Neural crest cell (in vitro differentiated cells): ENCODE measurements at regions not wholly inside any gene's neighbourhood (a gene's known extent, or its start where the extent isn't known, plus 50 kb on each side); places are given as distances from the start of the nearest gene placed in this dataset.

Experiments
- DNase-seq: peaks from one replicate; pipeline ENCODE4 v3.0.0; 2021; ENCODE audit warnings: low read depth, mixed read lengths, low spot score
- H3K27ac Mint-ChIP-seq: one replicate; pipeline ENCODE4 v1.8.0; 2021; ENCODE audit warnings: mild to moderate bottlenecking, mixed read lengths; ENCODE audit not compliant: unreplicated experiment
- H3K27me3 Mint-ChIP-seq: 2 replicates; pipeline ENCODE4 v1.8.0; 2021; ENCODE audit warnings: low read depth, mild to moderate bottlenecking, mixed read lengths
- H3K36me3 Mint-ChIP-seq: 2 replicates; pipeline ENCODE4 v1.8.0; 2021; ENCODE audit warnings: low read depth, mild to moderate bottlenecking, mixed read lengths
- H3K4me1 Mint-ChIP-seq: 2 replicates; pipeline ENCODE4 v1.8.0; 2021; ENCODE audit warnings: mixed read lengths
- H3K4me3 Mint-ChIP-seq: one replicate; pipeline ENCODE4 v1.8.0; 2021; ENCODE audit warnings: mild to moderate bottlenecking, mixed read lengths
- H3K9me3 Mint-ChIP-seq: 2 replicates; pipeline ENCODE4 v1.8.0; 2021; ENCODE audit warnings: mixed read lengths
- TF ChIP-seq, protein P1 (sequence below): fragments of 200-600 bp; sonication (generic); conservative IDR thresholded peaks from 2 replicates; pipeline ENCODE4 v1.5.0; 2021; ENCODE audit warnings: antibody characterized with exemption, mild to moderate bottlenecking

DNA sequence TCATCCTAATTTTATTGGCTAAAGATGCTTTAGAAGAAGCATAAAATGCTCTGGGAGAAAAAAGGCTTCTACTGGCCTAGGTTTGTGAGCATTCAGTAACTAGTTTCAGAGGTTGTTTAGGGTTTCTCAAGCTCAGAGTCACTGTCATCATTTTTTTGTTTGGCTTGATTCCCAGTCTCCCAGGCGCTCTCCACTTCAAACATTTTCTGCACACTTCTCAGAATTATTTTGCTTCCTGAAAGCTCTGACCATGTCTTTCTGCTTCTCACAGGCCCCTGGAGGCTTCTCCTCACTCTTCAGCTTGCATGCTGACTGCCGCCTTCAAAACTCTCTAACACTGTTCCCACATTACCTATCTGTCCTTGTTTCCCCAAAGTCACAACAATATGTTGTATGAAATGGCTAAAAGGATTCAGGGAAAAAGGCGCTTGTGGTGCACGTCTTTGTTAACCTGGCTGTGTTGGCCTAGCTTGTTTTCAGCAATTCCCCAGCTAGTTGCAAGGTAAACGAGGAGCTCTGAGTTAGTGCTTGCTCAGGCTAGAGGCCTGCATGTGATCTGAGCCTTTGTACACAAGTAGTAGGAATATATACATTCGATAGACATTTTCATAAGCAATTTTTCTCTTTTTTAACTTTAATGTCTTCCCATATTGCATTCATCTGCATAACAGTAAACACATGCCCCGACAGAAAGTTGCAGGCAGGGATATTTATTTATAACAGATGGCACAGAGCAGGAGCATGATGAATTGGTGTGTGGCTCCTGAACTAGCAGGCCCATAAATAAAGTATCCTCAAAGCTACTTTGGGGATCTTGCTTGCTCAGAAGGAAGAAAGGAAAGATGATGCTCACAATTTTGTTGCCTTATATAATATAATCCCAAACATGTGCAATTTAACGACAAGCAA lies 129.2 kb upstream of the DPH6 start:
- Mint-ChIP-seq H3K27me3 (no peaks in the 10 kb centered on the region), H3K36me3 (no peaks in the 10 kb centered on the region), H3K9me3 (no peaks in the 10 kb centered on the region), H3K27ac (no peak overlapping the region), H3K4me3 (no peak overlapping the region), H3K4me1 (no peaks in the 10 kb centered on the region)
- TF ChIP-seq, protein P1, sequence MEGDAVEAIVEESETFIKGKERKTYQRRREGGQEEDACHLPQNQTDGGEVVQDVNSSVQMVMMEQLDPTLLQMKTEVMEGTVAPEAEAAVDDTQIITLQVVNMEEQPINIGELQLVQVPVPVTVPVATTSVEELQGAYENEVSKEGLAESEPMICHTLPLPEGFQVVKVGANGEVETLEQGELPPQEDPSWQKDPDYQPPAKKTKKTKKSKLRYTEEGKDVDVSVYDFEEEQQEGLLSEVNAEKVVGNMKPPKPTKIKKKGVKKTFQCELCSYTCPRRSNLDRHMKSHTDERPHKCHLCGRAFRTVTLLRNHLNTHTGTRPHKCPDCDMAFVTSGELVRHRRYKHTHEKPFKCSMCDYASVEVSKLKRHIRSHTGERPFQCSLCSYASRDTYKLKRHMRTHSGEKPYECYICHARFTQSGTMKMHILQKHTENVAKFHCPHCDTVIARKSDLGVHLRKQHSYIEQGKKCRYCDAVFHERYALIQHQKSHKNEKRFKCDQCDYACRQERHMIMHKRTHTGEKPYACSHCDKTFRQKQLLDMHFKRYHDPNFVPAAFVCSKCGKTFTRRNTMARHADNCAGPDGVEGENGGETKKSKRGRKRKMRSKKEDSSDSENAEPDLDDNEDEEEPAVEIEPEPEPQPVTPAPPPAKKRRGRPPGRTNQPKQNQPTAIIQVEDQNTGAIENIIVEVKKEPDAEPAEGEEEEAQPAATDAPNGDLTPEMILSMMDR = no peak
- no peak for DNase-seq

DNA sequence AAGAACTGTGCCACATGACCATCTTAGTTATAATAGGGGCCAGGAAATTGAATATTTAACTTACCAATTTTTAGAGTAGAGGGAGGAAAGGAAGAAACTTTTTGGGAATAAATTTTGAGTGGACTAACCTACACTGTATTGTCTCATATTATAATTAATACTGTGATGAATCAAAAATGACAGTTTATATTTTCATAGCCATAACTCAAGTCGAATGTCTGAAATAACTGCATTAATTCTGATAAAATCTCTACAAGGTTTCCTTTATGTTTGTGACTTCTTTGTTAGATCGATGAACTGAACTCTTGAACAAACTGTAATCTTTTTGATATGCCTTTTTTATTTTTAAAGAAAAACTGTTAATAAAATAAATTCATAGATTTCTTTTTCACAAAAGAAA lies 132.8 kb upstream of the DPH6 start:
- no peaks in the 10 kb centered on the region for H3K36me3 Mint-ChIP-seq
- DNase-seq = no peak
- H3K9me3 Mint-ChIP-seq = no peaks in the 10 kb centered on the region
- H3K4me1 Mint-ChIP-seq = no peaks in the 10 kb centered on the region
- H3K27me3 Mint-ChIP-seq = no peaks in the 10 kb centered on the region
- no peak overlapping the region for H3K4me3 Mint-ChIP-seq
- TF ChIP-seq, protein P1 = no peak
- H3K27ac Mint-ChIP-seq = no peak overlapping the region

DNA sequence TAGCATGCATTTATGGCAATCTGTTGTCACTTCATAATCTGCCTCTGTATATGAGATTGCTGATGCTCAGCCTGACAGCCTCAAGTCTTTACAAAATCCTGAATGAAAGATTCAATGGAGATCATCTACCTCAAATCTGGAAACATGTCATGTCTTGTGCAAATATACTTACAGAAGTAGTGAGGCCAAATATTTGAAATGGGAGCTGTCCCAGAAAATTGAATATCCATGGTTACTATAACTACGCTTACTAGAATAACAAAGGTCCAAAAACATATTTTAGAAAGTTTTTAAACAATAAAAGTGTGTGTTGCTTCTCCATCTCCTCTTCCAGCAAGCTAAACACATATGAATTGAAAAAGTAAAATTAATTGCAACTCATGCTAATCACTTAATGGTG lies 133.2 kb upstream of the DPH6 start:
- H3K9me3 Mint-ChIP-seq = no peaks in the 10 kb centered on the region
- no peaks in the 10 kb centered on the region for H3K4me1 Mint-ChIP-seq
- no peak overlapping the region for H3K4me3 Mint-ChIP-seq
- H3K27me3 Mint-ChIP-seq = no peaks in the 10 kb centered on the region
- no peaks in the 10 kb centered on the region for H3K36me3 Mint-ChIP-seq
- no peak overlapping the region for H3K27ac Mint-ChIP-seq
- DNase-seq = no peak
- TF ChIP-seq, protein P1 = no peak

DNA sequence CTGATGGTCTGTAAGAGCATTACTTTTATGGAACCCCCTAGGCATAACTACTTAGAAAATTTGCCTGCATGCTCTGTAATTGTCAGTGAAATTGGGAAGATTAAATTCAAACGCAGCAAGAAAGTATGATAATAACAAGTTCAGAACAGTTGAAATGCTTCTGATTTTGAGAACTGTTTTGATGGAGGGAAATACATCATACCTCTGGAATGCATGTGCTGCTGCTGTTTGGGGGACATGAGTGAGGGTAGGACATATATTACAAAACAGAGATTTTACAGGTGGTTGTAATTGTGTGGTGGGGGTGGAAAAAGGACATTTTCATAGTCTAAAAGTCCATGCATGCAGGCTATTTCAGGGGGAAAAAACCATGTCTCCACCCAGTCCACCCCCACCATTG lies 135.0 kb upstream of the DPH6 start:
- H3K4me1 Mint-ChIP-seq = no peaks in the 10 kb centered on the region
- no peaks in the 10 kb centered on the region for H3K9me3 Mint-ChIP-seq
- TF ChIP-seq, protein P1 = no peak
- no peak overlapping the region for H3K4me3 Mint-ChIP-seq
- no peak for DNase-seq
- H3K27me3 Mint-ChIP-seq = no peaks in the 10 kb centered on the region
- H3K36me3 Mint-ChIP-seq = no peaks in the 10 kb centered on the region
- H3K27ac Mint-ChIP-seq = no peak overlapping the region

DNA sequence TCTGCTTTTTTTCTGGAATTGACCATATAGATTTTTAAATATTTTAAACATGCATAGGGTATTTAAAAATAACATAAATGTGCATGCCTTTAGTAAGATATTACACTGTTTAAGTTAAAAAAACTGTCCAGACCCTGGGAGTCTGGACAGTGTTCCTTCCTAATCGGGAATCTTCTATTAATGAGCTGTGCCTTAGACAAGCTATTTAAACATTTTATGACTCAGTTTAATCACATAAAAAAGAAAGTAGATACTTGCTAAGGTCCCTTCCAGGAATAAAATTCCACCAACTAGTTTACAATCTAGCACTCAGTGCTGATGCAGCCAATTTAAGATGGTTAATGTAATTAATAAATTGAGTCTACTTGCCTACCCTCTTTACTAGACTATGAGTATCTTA lies 140.4 kb upstream of the DPH6 start:
- Mint-ChIP-seq H3K4me3 (no peak overlapping the region), H3K4me1 (no peaks in the 10 kb centered on the region), H3K27me3 (no peaks in the 10 kb centered on the region), H3K9me3 (no peaks in the 10 kb centered on the region), H3K27ac (no peak overlapping the region), H3K36me3 (no peaks in the 10 kb centered on the region)
- TF ChIP-seq, protein P1 = no peak
- no peak for DNase-seq
